ENCODE measurements at regions not wholly inside any gene's neighbourhood (a gene's known extent, or its start where the extent isn't known, plus 50 kb on each side); places are given as distances from the start of the nearest gene placed in this dataset.
"Not testable (repeated sequence)": the region's sequence is repeated elsewhere in the genome, so short reads cannot be mapped to it uniquely, and the experiment has no call there.

DNA sequence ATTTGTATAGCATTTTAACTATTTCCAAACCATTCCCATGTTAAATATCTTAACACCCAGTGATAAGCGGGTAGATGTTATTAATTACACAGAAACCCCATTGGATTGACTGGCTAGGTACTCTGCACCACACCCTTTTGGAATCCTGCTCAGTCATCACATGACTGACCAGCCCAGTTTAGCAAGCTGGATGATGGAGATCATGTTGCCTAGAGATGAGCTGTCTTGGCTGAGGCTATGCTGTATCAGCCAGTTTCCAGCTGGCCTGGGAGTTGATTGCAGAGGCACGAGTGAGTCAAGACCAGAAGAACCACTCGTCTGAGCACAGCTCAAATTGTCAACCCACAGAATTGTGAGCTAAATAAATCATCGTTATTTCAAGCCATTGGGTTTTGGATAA is 124.6 kb downstream of the ZNF621 start:
- DNase-seq: no peak

DNA sequence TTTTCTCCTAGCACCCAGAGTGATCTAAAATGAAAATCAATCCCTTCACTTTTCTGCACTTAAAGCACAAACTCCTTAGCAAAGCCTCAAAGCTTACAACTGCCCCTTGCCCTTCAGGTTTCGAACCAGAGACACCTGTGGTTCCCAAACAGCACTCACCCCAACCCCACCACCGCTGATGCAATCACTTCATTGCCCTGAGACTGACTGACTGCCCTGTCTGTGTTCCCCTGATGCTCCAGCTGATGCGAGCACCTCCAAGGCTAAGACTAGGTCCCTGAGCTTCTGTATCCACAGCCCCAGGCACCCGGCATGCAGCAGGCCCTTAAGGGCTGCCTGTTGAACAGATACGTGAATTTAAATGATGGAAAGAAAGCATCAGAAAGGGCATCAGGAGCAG is 127.3 kb downstream of the ZNF621 start:
- DNase-seq: no peak

DNA sequence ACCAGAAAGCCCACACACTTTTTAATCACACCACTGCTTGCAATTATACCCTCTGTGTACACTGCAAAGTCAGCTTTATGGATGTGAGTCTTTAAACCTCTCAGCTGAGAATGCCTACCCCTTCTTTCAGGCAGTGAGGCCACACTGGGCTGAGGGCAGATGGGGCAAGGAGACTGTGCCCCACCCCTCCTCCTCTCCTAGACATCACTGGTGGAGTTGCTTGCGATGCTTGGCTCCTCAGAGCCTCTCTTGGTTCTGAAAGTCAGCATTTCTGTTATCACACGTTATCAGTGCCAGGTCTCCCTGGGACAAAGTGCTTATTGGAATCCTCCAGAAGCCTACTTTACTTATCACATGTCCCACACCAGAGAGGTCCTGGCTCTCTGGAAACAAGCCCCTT is 128.2 kb downstream of the ZNF621 start:
- no peak for DNase-seq

DNA sequence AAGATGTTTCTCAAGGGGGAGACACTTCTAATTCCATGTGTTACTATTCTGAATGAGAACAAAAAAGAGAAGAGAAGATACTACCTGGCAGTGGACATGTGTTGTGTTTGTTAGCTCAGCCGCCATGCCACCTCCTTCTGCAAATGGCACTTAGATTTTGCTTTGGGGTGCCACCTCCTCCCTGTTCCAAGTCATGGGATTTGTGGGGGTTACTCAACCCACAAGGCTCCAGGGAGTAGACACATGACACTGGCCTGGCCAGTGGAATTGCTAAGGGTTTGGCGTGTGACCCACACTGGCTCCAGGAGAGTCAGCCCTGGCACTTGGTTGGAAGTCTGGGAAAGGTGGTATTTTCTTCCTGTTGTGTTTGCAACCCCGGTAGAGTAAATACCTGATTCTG is 129.1 kb downstream of the ZNF621 start:
- DNase-seq: no peak

DNA sequence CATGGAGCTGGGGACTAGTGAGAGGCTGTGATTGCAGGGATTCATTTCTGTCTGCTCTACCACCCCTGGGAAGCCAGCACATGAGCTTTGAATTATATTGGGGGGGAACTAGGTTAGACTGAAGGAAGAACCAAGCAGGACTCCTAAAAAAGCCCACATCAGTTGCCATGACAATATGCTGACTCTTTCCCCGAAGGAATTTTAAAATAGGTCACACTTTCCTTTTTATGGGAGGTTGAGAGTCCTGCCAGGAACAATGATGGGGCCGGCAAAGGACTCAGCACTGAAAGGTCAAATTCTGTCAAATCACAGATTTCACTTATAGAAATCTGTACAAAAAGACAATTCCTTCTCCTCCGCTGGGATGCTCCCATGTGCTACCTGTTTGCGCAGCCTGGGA is 130.8 kb downstream of the ZNF621 start:
- no peak for DNase-seq

DNA sequence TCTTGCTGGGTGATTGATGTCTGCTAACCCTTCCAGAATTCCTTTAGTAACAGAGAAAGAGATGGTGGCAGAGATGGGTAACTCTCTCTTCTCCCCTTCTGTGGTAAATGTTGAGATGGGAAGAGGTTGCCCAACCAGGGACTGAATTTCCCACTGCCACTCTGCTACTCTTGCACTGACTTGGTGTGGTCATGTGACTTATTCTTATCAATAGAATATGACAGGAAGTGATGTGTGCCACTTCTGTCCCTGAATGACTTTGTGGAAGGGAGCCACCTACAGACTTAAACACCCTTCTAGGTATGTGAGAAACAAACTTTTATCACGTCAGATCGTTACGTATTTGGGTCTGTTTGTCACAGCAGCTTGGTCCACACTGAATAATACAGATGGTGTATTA is 132.9 kb downstream of the ZNF621 start:
- DNase-seq: no peak

DNA sequence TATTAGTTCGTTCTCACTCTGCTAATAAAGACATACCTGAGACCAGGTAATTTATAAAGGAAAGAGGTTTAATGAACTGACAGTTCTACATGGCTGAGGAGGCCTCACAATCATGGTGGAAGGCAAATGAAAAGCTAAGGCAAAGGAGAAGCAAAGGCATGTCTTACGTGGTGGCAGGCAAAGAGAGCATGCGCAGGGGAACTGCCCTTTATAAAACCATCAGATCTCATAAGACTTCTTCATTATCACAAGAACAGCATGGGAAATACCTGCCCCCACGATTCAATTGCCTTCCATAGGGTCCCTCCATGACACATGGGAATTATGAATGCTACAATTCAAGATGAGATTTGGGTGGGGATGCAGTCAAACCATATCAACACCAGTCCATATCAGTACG is 133.5 kb downstream of the ZNF621 start:
- DNase-seq: no peak

DNA sequence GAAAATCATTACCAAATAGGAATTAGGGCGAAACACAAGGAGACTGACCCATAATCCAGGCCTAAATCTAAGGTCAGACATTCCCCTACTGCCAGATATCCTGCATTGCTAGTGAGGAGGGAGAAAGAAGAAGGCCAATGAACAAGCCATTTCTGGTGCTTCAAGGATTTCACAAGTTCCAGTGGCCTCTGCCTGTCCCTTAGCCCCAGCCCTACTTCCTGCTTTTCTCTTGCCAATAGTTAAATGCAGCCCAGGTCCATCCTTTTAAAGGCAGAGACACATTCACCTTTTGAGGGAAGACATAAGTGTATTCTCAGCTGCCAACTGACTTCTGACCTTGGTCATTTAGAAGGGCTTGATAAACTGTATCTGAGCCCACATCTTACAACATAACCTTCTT is 135.8 kb downstream of the ZNF621 start:
- no peak for DNase-seq

DNA sequence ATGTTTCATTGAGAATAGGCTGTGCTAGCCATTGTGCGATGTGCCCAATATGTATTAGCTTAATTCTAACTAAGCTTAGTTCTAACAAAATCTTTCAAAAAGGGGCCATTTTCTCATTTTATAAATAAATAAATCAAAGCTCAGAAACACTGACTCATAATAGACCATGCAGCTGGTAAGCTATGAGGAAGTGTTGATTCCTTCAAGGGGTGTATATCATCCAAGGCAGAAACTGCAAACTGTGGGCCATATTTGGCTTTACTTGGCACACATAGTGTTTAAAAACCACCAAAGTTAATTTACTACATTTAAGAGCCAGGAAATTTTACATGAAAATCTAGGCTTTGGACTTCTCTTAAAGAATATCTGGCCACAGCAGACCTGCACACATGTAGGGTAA is 136.5 kb downstream of the ZNF621 start:
- no peak for DNase-seq

DNA sequence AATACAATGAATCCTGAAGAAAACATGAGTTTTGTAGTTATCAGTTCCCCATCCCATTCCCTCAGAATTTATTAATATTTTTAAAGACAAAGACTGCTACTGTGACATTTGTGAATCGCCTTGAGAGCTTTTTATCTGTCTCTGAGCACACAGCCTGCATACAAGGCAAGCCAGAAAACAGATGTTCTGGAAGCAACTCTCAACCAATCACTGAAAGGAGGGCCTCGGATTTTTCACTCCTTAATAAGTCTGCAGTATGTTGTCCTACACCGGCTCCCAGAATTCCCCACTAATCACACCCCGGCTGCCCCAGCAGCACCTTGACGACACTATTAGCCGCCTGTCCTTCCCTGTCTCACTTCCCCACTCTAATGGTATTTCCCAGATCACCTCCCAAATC is 138.5 kb downstream of the ZNF621 start:
- no peak for DNase-seq

DNA sequence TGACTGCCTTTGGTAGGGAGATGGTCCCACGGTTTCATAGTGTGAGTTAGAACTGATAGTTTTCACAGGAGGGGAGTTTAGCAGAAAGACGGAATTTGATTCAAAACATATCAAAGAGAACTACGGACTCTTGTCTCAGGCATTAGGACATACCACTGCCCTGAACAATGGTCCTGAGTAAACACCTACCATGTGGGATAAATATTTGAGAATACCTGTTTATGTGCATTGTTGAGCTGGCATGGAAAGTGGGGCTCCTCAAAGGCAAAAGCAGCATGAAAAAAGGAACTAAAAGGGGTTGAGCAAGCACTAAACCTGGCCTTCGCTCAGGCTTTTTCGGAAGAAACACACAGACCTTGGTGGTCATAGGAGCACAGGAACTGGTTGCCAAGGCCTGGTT is 144.4 kb downstream of the ZNF621 start:
- no peak for DNase-seq

DNA sequence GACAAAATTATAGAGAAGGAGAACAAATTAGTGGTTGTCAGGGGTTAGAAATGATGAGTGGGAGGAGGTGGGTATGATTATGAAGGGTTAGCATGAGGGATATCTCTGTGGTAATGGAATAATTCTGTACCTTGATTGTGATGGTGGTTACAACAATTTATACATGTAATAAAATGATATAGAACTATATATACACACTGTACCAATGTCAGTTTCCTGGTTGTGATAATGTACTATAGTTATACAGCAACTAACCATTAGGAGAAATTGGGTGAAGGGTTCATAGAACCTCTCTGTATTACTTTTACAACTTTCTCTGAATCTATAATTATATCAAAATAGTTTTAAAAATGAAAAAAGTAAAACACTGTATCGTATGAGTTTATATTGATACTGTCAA is 148.1 kb downstream of the ZNF621 start:
- no peak for DNase-seq

DNA sequence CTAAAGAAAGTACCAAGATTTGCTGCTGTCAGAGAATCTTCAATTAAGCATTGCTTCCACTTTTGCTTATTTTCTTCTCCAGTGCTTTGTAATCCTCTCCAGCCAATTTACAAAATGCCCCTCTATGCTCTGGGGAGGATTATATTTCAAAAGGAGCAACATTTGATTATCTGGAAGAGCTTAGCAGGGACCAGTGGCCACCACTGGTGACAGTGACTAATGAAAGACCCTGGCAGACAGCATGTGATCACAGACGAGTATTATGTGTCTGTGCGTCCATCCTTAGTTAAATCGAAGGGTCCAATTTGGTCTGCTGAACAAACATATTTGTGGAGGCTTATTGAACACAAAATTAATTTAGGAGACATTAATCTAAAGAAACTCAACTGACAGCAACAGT is 152.6 kb downstream of the ZNF621 start:
- no peak for DNase-seq

DNA sequence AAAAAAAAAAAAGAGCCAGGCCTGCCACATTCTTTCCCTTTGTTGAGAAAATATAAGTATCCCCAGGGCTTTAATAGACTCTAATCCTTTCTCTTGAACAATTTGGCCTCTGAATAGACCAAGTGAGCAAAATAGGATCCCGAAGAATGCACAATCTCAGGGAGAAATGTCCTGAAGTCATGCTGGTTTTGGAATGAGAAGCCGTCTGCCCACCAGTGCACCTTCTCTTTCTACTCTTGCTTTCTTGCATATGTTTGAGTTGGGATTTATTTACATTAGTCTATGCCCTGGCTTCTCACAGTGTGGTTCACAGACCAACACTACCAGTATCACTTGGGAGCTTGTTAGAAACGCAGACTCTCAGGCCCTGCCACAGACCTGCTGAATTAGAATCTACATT is 153.0 kb downstream of the ZNF621 start:
- DNase-seq: no peak

DNA sequence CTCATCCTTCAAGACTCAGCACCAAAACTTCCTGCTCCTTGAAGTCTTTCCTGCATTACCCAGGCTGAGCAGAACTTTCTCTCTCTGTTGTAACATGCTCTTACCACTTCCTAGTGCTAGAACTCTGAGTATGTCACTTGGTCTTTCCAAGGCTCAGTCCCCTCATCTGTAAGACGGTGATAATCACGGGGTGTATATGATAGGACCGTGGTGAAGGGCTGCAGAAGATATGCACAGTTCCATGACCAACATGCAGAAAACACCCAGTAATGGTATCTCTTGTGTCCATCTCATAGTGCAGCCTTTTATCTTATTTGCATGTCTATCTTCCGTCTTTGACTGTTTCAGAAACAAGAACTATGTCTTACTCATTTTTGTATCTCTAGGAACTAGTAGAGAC is 154.5 kb downstream of the ZNF621 start:
- DNase-seq: no peak

DNA sequence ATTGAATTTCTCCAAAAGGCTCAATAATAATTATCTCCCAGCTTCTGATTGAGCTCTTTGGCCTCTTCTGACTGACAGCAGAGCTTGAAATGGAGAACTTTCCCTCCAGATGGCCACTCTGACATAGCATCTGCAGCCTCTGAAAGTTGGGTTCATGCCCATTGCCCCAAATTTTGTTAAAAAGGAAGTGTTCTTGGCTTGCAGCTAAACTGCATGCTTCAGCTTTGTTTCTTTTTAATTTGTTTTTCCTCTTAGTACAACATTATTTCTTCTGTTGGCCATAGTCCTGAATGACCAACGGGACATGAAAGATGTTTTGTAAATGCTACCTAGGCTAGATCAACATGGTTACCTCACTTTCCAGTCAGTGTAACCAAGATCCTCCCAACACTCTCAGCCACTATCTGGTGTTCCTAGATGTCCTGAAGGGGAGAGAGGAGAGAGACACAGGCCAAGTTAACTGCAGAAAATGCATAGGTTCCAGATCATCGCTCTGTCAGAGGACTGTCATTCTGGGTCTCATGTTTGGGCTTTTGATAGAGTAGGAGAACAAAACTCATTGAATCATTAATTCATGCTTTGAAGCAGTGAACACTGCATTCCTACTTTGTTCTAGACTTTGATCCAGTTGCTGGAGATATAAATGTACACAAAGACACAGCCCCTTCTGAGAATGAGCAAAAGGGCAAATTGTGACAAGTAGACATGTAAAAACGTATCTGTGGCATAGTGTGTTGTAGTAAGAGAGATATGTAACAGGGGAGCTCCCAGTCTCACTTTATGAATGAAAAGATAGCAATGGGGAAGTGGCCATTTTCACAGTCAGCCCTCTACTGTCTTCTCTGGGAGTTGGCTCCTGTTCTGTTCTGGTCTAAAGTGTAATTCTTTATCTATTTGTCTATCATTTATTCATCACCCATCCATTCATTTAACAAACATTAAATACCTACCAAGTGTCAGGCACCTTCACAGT is 156.2 kb downstream of the ZNF621 start:
- DNase-seq: no peak

DNA sequence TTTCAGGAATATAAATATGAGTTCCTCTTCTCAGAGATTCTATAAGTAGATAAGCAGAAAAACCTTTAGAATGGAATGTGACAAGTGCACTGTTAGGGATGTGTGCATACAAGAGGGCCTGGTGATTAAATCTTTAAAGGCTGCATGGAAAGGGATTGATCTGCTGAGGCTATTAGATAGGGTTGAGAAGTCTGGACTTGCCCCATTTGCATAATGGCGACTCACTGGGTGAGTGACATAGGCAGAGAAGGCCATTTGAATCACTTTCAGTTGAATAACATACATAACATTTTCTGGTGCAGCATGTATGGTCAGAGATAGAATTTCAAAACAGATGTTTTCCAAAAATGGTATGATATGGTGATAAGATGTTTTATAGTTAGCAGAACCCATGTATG is 156.9 kb downstream of the ZNF621 start:
- DNase-seq: no peak

DNA sequence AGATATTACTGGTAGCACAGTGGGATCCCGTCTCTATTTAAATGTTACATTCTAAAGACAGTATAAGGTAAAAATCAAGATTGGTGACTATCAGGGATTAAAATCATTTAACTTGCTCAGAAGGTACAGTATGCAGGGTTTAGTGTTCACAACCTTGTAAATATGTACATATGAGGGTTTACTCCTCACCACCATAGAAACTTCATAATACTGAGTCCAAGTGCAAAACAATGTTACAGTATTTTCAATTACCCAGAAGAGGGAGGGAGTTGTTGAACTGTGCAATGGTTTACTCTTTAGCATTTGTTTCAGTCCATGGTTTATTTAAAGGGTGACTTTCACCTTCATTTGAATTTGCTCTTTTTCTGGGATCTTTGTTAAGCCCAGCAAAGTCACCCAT is 165.1 kb downstream of the ZNF621 start:
- DNase-seq: no peak

DNA sequence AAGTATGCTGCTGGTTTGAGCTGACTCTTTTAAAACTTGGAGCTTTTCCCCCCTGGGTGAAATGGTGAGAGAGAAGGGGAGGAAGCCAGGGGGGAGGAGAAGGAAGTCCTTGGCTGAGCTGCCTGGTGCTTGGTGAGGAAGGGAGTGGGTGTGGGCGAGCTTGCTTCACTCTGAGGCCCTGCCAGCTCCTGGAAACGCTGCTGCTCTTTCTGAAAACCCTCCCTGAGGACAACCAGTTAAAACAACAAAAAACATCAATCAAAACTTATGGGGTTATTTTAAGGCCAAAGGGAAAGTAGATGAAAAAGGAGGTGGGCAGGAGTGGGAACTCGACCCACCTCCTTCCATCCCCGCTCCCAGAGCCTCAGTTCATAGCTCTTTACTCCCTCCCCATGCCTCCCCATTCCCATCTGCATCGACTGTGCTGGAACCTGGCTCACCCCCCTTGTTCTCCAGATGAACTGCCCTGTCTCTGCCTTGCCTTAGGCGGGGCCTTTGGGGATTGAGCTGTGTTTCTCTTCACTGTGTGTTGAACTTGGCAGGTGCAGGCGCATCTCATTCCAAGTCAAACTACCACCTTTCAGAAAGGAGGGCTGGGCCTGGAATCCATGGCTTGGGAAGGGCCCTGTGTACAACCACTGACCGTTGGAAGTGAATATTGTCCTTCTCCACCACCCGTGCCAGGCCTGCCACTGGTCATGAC is 166.1 kb downstream of the ZNF621 start:
- no peak for DNase-seq

DNA sequence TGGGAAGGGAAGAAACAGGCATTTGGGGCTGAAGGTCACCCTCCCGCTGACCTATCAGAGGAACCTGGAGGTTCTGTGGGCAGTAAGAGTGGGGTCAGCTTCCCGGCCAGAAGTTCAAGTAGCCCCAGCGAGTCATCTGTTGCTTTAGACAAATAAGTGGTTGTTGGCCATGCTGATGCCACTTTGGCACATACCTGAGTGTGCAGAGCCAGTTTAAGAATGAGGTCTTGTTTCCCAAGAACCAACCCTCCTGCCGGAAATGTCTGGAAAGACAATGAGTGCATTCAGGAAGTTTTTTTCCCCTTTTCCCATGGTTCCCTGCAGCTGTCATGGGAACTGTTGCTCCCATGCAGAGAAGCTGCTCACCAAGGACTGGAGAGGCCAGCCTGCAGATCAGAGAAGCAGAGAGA is 166.7 kb downstream of the ZNF621 start:
- no peak for DNase-seq

DNA sequence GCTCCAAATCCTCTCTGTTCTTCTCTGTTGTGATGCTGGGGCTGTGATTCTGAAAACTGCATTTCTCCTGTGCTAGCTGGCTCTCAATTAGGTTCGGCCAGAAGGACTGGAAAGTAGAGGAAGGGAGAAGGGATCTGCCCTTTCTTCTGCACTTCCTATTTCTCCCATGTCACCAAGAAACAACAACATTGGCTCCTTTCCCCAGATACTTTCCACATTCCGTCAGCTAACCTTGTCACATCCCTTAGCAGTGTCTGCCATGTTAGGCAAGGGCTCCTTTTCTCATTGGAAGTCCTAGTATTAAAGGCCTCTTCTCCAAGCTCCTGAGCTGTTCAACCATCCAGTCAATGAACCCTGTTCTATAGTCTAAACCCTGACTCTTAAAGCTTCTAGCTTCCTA is 171.1 kb downstream of the ZNF621 start:
- no peak for DNase-seq

DNA sequence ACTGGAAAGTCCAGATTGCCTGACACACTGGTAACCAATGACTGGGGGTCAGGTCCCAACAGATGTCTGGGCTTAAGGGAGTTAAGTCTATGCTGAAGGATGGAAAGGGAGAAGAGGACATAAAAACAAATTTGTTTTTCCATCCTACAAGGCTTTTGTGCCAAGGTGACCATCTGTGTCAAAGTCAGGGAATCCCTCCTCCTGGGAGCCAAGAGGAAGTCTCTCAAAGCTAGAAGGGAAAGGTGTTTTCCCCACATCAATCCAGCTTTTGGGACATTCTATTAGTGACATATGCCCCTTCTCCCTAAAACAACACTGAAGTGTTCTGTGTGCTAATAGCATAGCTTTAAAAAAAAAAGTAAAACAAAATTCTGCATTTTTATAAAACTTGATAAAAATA is 173.9 kb downstream of the ZNF621 start:
- not testable (repeated sequence) for DNase-seq

DNA sequence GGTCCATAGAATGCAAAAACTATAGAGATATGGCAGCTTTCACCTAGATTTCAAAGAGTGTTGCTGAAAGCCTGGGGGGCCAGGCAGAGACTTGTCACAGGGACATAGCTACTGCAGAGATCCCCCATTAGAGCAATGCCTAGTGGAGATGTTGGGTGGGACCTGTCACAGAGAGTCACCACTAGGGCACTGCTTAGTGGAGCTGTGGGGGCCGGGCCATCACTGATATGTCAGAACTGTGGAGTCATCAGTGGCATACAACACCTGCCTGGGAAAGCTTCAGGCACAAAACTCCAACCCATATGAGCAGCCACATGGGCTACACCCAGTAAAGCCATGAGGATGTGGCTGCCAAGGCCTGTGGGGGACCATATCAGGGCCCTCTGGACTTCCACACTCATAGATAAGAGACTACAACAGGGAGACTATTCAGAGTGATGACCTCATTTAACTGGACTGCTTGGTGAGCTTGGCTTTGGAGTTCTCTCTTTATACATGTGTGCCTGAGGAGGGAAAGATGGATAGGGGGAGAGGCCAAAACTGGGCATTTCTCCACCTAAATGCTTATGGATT is 176.3 kb downstream of the ZNF621 start:
- DNase-seq: no peak

DNA sequence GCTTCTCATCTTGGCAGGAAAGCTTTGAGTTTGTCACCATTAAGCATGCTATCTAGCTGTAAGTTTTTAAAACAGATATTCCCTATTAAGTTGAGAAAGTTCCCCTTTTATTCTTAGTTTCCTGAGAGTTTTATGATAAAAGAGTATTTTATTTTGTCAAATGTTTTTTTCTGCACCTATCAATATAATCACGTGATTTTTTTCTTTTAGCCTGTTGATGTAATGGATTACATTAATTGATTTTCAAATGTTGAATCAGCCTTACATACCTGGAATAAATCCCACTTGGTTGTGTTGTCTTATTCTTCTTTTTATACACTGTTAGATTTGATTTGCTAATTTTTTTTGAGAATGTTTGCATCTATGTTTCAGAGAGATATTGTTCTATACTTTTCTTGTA is 179.5 kb downstream of the ZNF621 start:
- no peak for DNase-seq

All from stimulated activated naive CD4-positive, alpha-beta T cell treated with Interleukin-2 at 50 U/mL for 16 hours (primary cell).